ENCODE measurements at regions not wholly inside any gene's neighbourhood (a gene's known extent, or its start where the extent isn't known, plus 50 kb on each side); places are given as distances from the start of the nearest gene placed in this dataset.
"Not testable (repeated sequence)": the region's sequence is repeated elsewhere in the genome, so short reads cannot be mapped to it uniquely, and the experiment has no call there.

- DNase-seq = no peak
These were observed 96.5 kb upstream of the HS6ST1 start for GRCh38 chr2:128414946-128415778.

GRCh38 chr2:128415779-128416061, 97.1 kb upstream of the HS6ST1 start:
- no peak for DNase-seq

DNA sequence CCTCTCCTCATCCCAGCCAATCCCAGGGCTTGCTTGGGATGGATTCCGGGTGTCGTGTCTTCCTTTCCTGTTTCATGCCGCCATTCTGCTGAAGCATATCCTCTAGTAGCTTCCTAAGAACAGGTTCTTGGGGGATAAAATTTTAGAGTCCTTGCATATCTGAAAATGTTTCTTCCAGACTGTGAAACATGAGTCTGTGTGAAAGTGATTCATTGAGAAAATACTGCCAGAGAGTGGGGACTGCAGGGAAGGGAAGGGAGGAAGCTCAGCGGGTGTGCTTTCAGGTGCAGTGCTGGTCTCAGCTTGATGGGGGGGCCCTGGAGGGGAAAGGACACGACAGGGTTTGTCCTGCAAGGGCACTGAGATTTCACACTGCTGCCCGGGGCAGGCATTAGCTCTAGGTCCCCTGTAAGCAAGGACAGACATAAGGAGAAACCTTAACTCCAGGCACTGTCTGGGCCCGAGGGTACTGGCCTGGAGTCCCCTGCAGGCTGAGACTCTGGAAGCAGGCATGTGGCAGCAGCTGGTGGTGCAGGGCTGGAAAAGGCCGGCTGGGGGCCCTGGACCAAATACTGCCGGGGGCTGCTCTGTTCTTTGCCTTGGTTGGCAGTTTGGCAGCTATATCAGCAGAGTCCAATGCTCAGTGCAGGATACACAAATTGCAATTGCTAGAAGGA, 97.6 kb upstream of the HS6ST1 start:
- DNase-seq = no peak

DNA sequence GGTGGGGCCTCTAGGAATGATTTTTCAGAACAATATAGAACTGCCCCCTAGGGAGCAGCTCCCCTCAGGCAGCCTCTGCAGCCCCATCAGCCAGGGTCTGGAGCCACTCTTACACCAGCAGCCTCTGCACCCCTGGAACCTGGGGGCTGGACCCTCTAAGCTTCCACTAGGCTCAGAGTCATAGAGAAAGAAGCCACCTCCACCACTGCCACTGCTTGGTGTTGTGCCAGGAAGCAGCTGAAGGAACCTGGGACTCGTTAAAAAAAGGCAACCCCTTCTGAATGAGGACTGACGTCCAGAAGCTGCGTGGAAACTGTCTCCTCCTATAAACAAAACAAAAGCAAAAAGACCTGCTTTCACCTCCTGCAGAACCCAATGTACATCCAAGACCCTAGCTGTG, 98.1 kb upstream of the HS6ST1 start:
- no peak for DNase-seq

GRCh38 chr2:128417264-128417663, 98.6 kb upstream of the HS6ST1 start:
- DNase-seq = not testable (repeated sequence)

DNA sequence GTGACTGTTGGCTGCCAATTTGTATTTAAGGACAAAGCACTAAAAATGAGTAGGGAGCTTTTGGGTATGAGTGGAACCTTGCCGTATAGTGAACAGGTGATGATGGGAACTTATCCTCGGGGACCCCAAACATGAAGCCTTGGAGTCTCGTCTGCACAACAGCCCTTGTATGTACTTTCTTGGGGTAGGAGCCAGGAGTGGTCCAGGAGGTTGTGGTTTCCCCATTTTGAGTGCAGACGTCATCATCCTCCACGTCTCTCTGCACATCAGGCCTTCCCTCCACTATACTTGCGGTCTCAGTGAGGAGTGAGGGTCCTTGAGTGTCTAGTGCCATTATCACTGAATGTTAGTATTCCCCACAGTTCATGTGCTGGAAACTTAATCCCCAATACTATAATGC, 101.5 kb upstream of the HS6ST1 start:
- no peak for DNase-seq

DNA sequence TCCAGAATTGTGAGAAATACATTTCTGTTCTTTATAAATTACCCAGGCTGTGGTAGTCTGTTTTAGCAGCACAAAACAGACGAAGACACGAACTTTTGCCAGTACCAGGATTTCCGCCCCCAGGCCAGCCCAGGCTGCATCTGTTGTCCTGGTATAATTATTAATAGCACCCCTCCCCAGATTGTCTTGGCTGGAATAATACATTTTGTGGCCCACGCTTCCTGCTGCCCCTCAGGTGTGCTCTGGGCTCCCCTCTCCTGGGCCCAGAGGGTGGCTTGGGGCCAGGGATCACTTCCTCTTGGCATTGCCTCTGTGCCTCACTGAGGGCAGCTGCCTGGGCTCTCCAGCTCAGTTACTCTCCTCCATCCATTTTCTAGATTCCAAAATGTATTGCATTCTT, 102.1 kb upstream of the HS6ST1 start:
- no peak for DNase-seq

- DNase-seq = no peak
These were observed 102.6 kb upstream of the HS6ST1 start for GRCh38 chr2:128421286-128421685.

- no peak for DNase-seq
These were observed 103.2 kb upstream of the HS6ST1 start for GRCh38 chr2:128421861-128422311.

DNA sequence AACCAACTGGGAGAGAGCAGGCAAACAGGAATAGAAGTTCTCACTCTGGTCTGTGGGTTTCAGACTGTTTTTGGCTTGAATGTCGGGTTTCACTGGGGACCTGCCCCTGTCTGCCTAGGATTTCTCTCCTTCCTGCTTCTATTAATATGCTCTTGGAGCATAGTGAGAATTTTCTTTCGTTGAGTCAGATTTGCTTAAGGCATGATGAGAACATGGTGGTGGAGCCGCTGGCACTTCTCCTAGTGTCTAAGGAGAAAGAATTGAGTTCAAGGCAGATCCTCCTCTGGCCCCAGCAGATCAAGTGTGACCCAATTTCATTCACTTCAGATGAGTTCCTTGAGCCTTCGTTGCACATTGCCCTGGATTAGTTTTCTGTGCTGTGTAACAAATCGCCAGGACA, 103.9 kb upstream of the HS6ST1 start:
- DNase-seq = no peak

- no peak for DNase-seq
These were observed 105.1 kb upstream of the HS6ST1 start for GRCh38 chr2:128423788-128424165.

GRCh38 chr2:128424406-128425171, 105.9 kb upstream of the HS6ST1 start:
- no peak for DNase-seq

GRCh38 chr2:128425216-128425615, 106.5 kb upstream of the HS6ST1 start:
- no peak for DNase-seq

DNA sequence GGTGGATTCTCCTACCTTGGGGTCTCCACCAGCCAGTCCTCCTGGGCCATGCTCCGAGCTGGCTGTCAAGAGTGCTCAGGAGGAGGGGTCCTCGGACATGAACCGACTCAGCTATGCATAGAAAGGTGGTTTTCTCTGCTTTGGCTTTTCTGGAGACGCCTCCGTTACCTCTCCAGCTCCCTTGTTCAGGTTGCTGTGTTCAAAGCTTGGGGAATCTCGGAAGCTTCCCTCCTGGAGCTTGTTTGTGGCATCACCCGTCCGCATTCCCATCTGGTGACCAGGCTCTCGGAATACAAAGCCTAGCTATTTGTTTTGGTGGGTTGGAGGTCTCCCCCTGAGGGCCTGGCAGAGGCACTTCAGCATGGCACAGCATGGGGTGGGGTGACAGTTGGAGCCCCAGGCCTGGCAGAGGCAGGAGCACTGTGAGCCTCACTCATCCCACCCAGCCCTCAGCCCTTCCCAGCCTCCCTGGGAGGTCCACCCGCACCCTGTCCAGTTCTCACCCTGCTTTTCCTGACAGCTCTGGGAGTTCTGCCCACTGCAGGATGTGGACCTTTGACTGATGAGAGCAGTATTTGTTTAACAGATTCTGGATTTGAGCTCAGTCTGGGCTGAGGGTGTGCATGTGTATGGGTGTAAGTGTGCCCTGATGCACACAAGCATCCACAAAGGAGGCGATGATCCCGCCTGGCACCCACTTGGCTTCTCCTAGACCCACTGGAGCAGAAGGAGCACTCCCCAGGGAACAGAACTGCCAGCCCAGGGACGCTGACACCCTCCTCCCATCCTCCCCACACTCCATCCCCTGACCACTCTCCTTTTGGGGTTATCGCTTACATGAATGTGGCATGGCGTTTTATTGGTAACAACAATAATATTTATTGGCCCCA, 107.3 kb upstream of the HS6ST1 start:
- peak; percentile 24 for DNase-seq

- DNase-seq = no peak
These were observed 108.7 kb upstream of the HS6ST1 start for GRCh38 chr2:128427413-128427755.

DNA sequence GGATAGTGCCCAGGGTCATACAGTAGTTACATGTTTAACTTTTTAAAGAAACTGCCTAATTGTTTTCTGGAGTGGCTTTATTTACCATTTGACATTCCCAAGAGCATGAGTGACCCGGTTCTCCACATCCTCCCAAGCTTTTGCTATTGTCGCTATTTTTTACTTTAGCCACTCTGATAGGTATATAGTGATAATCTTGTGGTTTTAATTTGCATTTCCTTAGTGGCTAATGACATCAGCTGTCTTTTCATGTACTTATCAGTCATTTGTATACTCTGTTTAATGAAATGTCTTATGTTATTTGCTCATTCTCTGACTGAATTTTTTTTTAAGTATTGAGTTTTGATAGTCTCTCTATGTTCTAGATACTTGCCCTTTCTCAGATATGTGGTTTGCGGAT, 109.7 kb upstream of the HS6ST1 start:
- no peak for DNase-seq

- DNase-seq = no peak
These were observed 113.8 kb upstream of the HS6ST1 start for GRCh38 chr2:128432423-128432822.

GRCh38 chr2:128433911-128434550, 115.4 kb upstream of the HS6ST1 start:
- DNase-seq = no peak

DNA sequence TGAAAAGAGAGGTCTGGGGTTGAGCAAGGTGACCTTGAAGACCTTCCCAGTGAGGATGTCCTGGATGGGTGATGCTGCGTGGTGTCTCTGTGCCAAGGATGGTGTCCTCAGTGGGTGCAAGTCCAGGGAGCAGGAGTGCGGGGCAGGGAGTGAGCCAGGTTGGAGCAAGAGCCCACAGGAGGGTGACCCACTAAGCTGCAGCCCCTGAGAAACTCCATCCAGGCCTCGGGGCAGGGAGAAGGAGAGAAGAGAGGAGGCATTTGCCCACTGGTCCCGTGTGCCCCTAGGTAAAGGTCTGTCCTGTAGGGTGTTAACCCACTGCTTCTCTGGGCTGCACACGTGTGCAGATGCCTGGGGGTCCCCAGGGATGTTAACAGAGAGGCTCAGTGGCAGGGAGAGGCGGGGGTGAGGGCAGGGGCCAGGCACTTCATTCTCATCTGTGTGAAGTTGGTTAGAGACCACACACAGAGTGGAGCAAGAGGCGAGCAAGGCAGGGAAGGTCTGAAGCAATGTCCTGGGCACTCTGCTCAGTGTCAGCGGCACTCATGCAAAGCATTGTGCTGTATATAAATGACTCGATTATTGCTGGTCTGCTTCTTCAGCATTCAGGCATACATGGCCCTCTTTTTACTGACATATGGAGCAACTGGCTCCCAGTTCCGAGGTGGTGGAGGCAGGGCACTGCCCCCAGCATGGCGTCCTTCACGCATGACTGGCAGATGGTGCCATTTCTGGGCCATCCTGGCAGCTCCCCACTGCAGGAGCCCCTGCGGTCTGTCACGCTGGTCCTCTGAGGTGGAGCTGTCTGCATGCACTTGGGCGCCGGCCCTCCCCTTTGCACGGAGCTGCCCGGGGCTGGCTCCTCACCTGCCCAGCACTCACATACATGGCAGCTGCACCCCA, 117.2 kb upstream of the HS6ST1 start:
- DNase-seq = no peak

GRCh38 chr2:128436479-128437203, 118.0 kb upstream of the HS6ST1 start:
- peak; percentile 62 for DNase-seq
